OCI-LY7 (cell line): ENCODE measurements at regions not wholly inside any gene's neighbourhood (a gene's known extent, or its start where the extent isn't known, plus 50 kb on each side); places are given as distances from the start of the nearest gene placed in this dataset.

ENCODE experiments used
- BruUV-seq: library from RNA; stranded (reverse); fragments of 400-500 nt; replicated peaks from 2 replicates; lab custom pipeline; 2021; lab: Mats Ljungman, UMichigan
- CTCF ChIA-PET: fragments of 300-600 bp; sonication (Branson Sonifier 250); formaldehyde crosslinking; loops from one replicate; lab custom pipeline; 2022; ENCODE audit warnings: antibody characterized with exemption; ENCODE audit not compliant: unreplicated experiment; lab: Charles Lee
- POLR2A ChIA-PET: fragments of 300-600 bp; sonication (Branson Sonifier 250); formaldehyde crosslinking; loops from one replicate; lab custom pipeline; 2022; ENCODE audit warnings: antibody characterized with exemption; lab: Charles Lee
- DNase-seq: peaks from one replicate; pipeline ENCODE4 v3.0.0-alpha.2; 2015; ENCODE audit warnings: low spot score
- H2AFZ ChIP-seq: fragments of 200-600 bp; sonication (generic), shearing (Covaris generic); 2 replicates; pipeline ENCODE4 v1.6.1; 2014; ENCODE audit warnings: mild to moderate bottlenecking, antibody characterized with exemption, low read length, moderate library complexity
- H3K27ac ChIP-seq: fragments of 200-600 bp; sonication (generic); 2 replicates; pipeline ENCODE4 v1.5.1; 2014; ENCODE audit warnings: mixed run types, low read depth, mild to moderate bottlenecking, moderate library complexity, low read length, inconsistent platforms; ENCODE audit not compliant: poor library complexity, severe bottlenecking
- H3K36me3 ChIP-seq: fragments of 200-600 bp; sonication (generic); 2 replicates; pipeline ENCODE4 v1.6.1; 2014; ENCODE audit warnings: mild to moderate bottlenecking, antibody characterized with exemption, low read length, moderate library complexity, mixed read lengths; ENCODE audit not compliant: insufficient read depth
- H3K4me1 ChIP-seq: fragments of 200-600 bp; sonication (generic); 2 replicates; pipeline ENCODE4 v1.5.1; 2014; ENCODE audit warnings: mild to moderate bottlenecking, low read length; ENCODE audit not compliant: insufficient read depth, poor library complexity, severe bottlenecking
- H3K4me2 ChIP-seq: fragments of 200-600 bp; sonication (generic); 2 replicates; pipeline ENCODE4 v1.6.1; 2014; ENCODE audit warnings: mild to moderate bottlenecking, low read length
- H3K4me3 ChIP-seq: fragments of 200-600 bp; sonication (generic); 2 replicates; pipeline ENCODE4 v1.5.1; 2014; ENCODE audit warnings: mild to moderate bottlenecking, low read depth, low read length; ENCODE audit not compliant: poor library complexity, severe bottlenecking
- H3K79me2 ChIP-seq: fragments of 200-600 bp; sonication (generic); 2 replicates; pipeline ENCODE4 v1.6.1; 2016; ENCODE audit warnings: low read depth, mild to moderate bottlenecking, low read length, moderate library complexity, mixed read lengths; ENCODE audit not compliant: insufficient read depth
- H3K9me2 ChIP-seq: fragments of 200-600 bp; sonication (generic); 2 replicates; pipeline ENCODE4 v1.6.1; 2016; ENCODE audit warnings: mild to moderate bottlenecking, low read length, mixed read lengths; ENCODE audit not compliant: insufficient read depth
- H3K9me3 ChIP-seq: fragments of 200-600 bp; sonication (generic); 2 replicates; pipeline ENCODE4 v1.6.1; 2014; ENCODE audit warnings: mild to moderate bottlenecking, mixed run types, low read length, mixed read lengths
- H4K20me1 ChIP-seq: fragments of 200-600 bp; sonication (generic); 2 replicates; pipeline ENCODE4 v1.6.1; 2014; ENCODE audit warnings: mild to moderate bottlenecking, antibody characterized with exemption, low read length, moderate library complexity, mixed read lengths; ENCODE audit not compliant: insufficient read depth
- EZH2phosphoT487 ChIP-seq: fragments of 200-600 bp; sonication (generic); IDR thresholded peaks from 2 replicates; pipeline ENCODE4 v1.6.1; 2018; ENCODE audit warnings: low read depth, borderline replicate concordance, mild to moderate bottlenecking, mixed run types, antibody characterized with exemption, low read length, moderate library complexity, mixed read lengths
- intact Hi-C: fragments of 100-400 bp; cut with micrococcal nuclease; formaldehyde crosslinking; loops from one replicate; pipeline ENCODE4 v1.10.0; 2022; ENCODE audit not compliant: unreplicated experiment
- TF ChIP-seq, protein P1 (sequence below): fragments of 200-600 bp; sonication (generic); conservative IDR thresholded peaks from 2 replicates; pipeline ENCODE4 v1.5.1; 2014; ENCODE audit warnings: mild to moderate bottlenecking, antibody characterized with exemption, low read length, moderate library complexity, mixed read lengths

GRCh38 chr11:120025606-120026335 lies 112.1 kb downstream of the TRIM29 start:
- Histone ChIP-seq H3K9me3 (no peaks in the 10 kb centered on the region), H3K4me3 (no peak overlapping the region), H3K36me3 (no peaks in the 10 kb centered on the region), H2AFZ (no peak overlapping the region), H3K79me2 (no peaks in the 10 kb centered on the region), H3K9me2 (no peaks in the 10 kb centered on the region), H3K4me1 (no peaks in the 10 kb centered on the region), H3K27ac (no peak overlapping the region), H3K4me2 (no peak overlapping the region), H4K20me1 (no peaks in the 10 kb centered on the region)
- intact Hi-C loops: no loop called here
- no TSS peak for BruUV-seq
- TF ChIP-seq, protein P1, sequence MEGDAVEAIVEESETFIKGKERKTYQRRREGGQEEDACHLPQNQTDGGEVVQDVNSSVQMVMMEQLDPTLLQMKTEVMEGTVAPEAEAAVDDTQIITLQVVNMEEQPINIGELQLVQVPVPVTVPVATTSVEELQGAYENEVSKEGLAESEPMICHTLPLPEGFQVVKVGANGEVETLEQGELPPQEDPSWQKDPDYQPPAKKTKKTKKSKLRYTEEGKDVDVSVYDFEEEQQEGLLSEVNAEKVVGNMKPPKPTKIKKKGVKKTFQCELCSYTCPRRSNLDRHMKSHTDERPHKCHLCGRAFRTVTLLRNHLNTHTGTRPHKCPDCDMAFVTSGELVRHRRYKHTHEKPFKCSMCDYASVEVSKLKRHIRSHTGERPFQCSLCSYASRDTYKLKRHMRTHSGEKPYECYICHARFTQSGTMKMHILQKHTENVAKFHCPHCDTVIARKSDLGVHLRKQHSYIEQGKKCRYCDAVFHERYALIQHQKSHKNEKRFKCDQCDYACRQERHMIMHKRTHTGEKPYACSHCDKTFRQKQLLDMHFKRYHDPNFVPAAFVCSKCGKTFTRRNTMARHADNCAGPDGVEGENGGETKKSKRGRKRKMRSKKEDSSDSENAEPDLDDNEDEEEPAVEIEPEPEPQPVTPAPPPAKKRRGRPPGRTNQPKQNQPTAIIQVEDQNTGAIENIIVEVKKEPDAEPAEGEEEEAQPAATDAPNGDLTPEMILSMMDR: no peak
- no peak for TF ChIP-seq EZH2phosphoT487
- CTCF ChIA-PET: no interaction called here
- DNase-seq: no peak
- POLR2A ChIA-PET: no interaction called here

GRCh38 chr11:120024586-120024985 lies 113.3 kb downstream of the TRIM29 start:
- ChIA-PET POLR2A (no interaction called here), CTCF (no interaction called here)
- TF ChIP-seq, protein P1: no peak
- no peak for TF ChIP-seq EZH2phosphoT487
- H2AFZ ChIP-seq: no peak overlapping the region
- H4K20me1 ChIP-seq: no peaks in the 10 kb centered on the region
- H3K36me3 ChIP-seq: no peaks in the 10 kb centered on the region
- no peak for DNase-seq
- H3K9me2 ChIP-seq: no peaks in the 10 kb centered on the region
- H3K27ac ChIP-seq: no peak overlapping the region
- no peaks in the 10 kb centered on the region for H3K4me1 ChIP-seq
- H3K79me2 ChIP-seq: no peaks in the 10 kb centered on the region
- no peak overlapping the region for H3K4me3 ChIP-seq
- no peak overlapping the region for H3K4me2 ChIP-seq
- intact Hi-C loops: no loop called here
- no peaks in the 10 kb centered on the region for H3K9me3 ChIP-seq
- no TSS peak for BruUV-seq

GRCh38 chr11:120024046-120024445 lies 113.9 kb downstream of the TRIM29 start:
- Histone ChIP-seq H3K9me2 (no peaks in the 10 kb centered on the region), H2AFZ (no peak overlapping the region), H3K36me3 (no peaks in the 10 kb centered on the region), H3K9me3 (no peaks in the 10 kb centered on the region), H3K4me3 (no peak overlapping the region), H3K27ac (no peak overlapping the region), H3K4me2 (no peak overlapping the region), H4K20me1 (no peaks in the 10 kb centered on the region), H3K79me2 (no peaks in the 10 kb centered on the region), H3K4me1 (no peaks in the 10 kb centered on the region)
- POLR2A ChIA-PET: no interaction called here
- CTCF ChIA-PET: no interaction called here
- intact Hi-C loops: no loop called here
- no TSS peak for BruUV-seq
- DNase-seq: no peak
- TF ChIP-seq EZH2phosphoT487: no peak
- TF ChIP-seq, protein P1: no peak
